H1 (cell line): ENCODE measurements at regions not wholly inside any gene's neighbourhood (a gene's known extent, or its start where the extent isn't known, plus 50 kb on each side); places are given as distances from the start of the nearest gene placed in this dataset.

Experiments used
- CTCF ChIP-seq, 3 experiments: IDR thresholded peaks; 1 replicate in 2 of 3; 2 replicates in 1 of 3; pipeline versions ENCODE4 v1.5.1 to v1.6.1; 2011; ENCODE audit warnings: low read length in 3 of 3, mild to moderate bottlenecking in 3 of 3, inconsistent platforms in 2 of 3, low read depth in 1 of 3, moderate library complexity in 1 of 3; ENCODE audit not compliant: insufficient read depth in 1 of 3; ENCODE audit errors: control extremely low read depth in 1 of 3
- E2F6 ChIP-seq: IDR thresholded peaks from 2 replicates; pipeline ENCODE4 v1.6.1; 2012; ENCODE audit warnings: inconsistent platforms
- EP300 ChIP-seq, 2 experiments: IDR thresholded peaks; 1 replicate in 1 of 2; 2 replicates in 1 of 2; pipeline ENCODE4 v1.6.1; 2011 to 2012; ENCODE audit warnings: low read depth in 2 of 2, low read length in 2 of 2, mild to moderate bottlenecking in 2 of 2, borderline replicate concordance in 1 of 2, inconsistent platforms in 1 of 2, moderate library complexity in 1 of 2
- EZH2 ChIP-seq: fragments of 200-600 bp; sonication (generic); IDR thresholded peaks from 2 replicates; pipeline ENCODE4 v1.7.1; 2012; ENCODE audit warnings: low read depth, mild to moderate bottlenecking, moderate library complexity, low read length, inconsistent platforms; ENCODE audit not compliant: severe bottlenecking
- GTF2F1 ChIP-seq: IDR thresholded peaks from 2 replicates; pipeline ENCODE4 v1.6.1; 2012; ENCODE audit warnings: low read depth, low read length, improper control_type of control experiment, borderline replicate concordance
- JUND ChIP-seq: IDR thresholded peaks from 2 replicates; pipeline ENCODE4 v1.6.1; 2011; ENCODE audit warnings: mild to moderate bottlenecking, improper control_type of control experiment, low read length
- KDM5A ChIP-seq: fragments of 200-600 bp; IDR thresholded peaks from 2 replicates; pipeline ENCODE4 v1.7.1; 2012; ENCODE audit warnings: mild to moderate bottlenecking, low read length, inconsistent platforms, mixed read lengths
- POLR2A ChIP-seq, 2 experiments: IDR thresholded peaks; 1 replicate in 1 of 2; 2 replicates in 1 of 2; pipeline ENCODE4 v1.6.1; 2011; ENCODE audit warnings: low read depth in 2 of 2, low read length in 2 of 2, mild to moderate bottlenecking in 2 of 2; ENCODE audit errors: control extremely low read depth in 1 of 2

- TF ChIP-seq GTF2F1 (no peak), E2F6 (no peak), EP300 (IDR thresholded peaks at IDR 0.05; ENCODE audit: borderline replicate concordance in 1 of 2, low read depth in 2 of 2, low read length in 2 of 2) (no peak), JUND (no peak), CTCF (IDR thresholded peaks at IDR 0.05; ENCODE audit: control extremely low read depth in 1 of 3, insufficient read depth in 1 of 3, low read depth in 1 of 3, low read length in 3 of 3) (no peak), EZH2 (no peak), KDM5A (no peak), POLR2A (IDR thresholded peaks at IDR 0.05; ENCODE audit: control extremely low read depth in 1 of 2, low read depth in 2 of 2, low read length in 2 of 2) (no peak)
These were observed 426.0 kb downstream of the RPS24 start for GRCh38 chr10:78459639-78460037.
